ENCODE measurements at regions not wholly inside any gene's neighbourhood (a gene's known extent, or its start where the extent isn't known, plus 50 kb on each side); places are given as distances from the start of the nearest gene placed in this dataset.

DNA sequence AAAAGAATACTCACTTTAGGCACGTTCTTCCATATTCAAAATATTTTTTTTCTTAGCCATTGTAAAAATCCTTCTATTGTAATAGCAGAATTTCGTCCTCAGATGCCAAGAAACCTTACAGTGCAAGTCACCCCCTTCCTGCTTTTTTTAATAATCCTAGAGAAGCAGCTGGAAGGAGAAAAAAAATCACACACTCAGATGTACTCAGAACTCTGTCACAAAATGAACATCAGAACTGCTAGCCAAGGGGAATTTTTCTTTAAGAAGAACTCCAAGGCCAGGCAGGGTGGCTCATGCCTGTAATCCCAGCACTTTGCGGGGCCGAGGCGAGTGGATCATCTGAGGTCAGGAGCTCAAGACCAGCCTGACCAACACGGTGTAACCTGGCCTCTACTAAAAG lies 127.3 kb upstream of the SPATS2L start:
- TF ChIP-seq, protein P1, sequence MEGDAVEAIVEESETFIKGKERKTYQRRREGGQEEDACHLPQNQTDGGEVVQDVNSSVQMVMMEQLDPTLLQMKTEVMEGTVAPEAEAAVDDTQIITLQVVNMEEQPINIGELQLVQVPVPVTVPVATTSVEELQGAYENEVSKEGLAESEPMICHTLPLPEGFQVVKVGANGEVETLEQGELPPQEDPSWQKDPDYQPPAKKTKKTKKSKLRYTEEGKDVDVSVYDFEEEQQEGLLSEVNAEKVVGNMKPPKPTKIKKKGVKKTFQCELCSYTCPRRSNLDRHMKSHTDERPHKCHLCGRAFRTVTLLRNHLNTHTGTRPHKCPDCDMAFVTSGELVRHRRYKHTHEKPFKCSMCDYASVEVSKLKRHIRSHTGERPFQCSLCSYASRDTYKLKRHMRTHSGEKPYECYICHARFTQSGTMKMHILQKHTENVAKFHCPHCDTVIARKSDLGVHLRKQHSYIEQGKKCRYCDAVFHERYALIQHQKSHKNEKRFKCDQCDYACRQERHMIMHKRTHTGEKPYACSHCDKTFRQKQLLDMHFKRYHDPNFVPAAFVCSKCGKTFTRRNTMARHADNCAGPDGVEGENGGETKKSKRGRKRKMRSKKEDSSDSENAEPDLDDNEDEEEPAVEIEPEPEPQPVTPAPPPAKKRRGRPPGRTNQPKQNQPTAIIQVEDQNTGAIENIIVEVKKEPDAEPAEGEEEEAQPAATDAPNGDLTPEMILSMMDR (IDR thresholded peaks at IDR 0.05) = no peak
- no peak for TF ChIP-seq EZH2 (IDR thresholded peaks at IDR 0.05; ENCODE audit: borderline replicate concordance, insufficient read depth, low read depth, low read length, poor library complexity, severe bottlenecking)

Data from B cell (primary cell).